Skeletal muscle tissue (tissue), 3 donors: ENCODE measurements at regions not wholly inside any gene's neighbourhood (a gene's known extent, or its start where the extent isn't known, plus 50 kb on each side); places are given as distances from the start of the nearest gene placed in this dataset.

ENCODE experiments used
- H3K27ac ChIP-seq: one replicate; pipeline ENCODE4 v1.7.0; 2013; ENCODE audit warnings: mild to moderate bottlenecking, low read depth, low read length, inconsistent platforms
- H3K27me3 ChIP-seq, 3 donors: one replicate each; pipeline ENCODE4 v1.7.0; 2013; ENCODE audit warnings: low read length in 3 of 3; ENCODE audit not compliant: control insufficient read depth in 3 of 3, insufficient read depth in 3 of 3
- H3K36me3 ChIP-seq, 3 donors: one replicate each; pipeline ENCODE4 v1.7.0; 2013; ENCODE audit warnings: low read length in 3 of 3; ENCODE audit not compliant: control insufficient read depth in 3 of 3, insufficient read depth in 3 of 3
- H3K4me1 ChIP-seq, 3 donors: one replicate each; pipeline ENCODE4 v1.7.0; 2013; ENCODE audit warnings: low read length in 3 of 3, mild to moderate bottlenecking in 3 of 3; ENCODE audit not compliant: control insufficient read depth in 3 of 3, insufficient read depth in 3 of 3
- H3K4me3 ChIP-seq, 3 donors: one replicate each; pipeline ENCODE4 v1.7.0; 2013; ENCODE audit warnings: low read length in 3 of 3
- H3K9ac ChIP-seq, 3 donors: one replicate each; pipeline ENCODE4 v1.7.0; 2013; ENCODE audit warnings: low read length in 3 of 3, mild to moderate bottlenecking in 3 of 3, moderate library complexity in 2 of 3, low read depth in 1 of 3
- H3K9me3 ChIP-seq, 3 donors: one replicate each; pipeline ENCODE4 v1.7.0; 2013; ENCODE audit warnings: low read length in 3 of 3; ENCODE audit not compliant: control insufficient read depth in 3 of 3
- donor health status: Osteomylitis.

GRCh38 chr18:75124551-75124950, 84.4 kb downstream of the PTGR3 start:
- Histone ChIP-seq H3K4me3 (no peak overlapping the region), H3K4me1 (peaks cover 3 to 26% (median 18%) of the 10 kb centered on the region in 3 donors), H3K27ac (no peak overlapping the region), H3K9me3 (peaks cover 0 to under 1% (median 0%) of the 10 kb centered on the region in 3 donors), H3K9ac (no peak overlapping the region), H3K27me3 (peaks cover 3 to 6% (median 4%) of the 10 kb centered on the region in 3 donors), H3K36me3 (no peaks in the 10 kb centered on the region)

GRCh38 chr18:75123113-75123512, 85.8 kb downstream of the PTGR3 start:
- H3K4me1 ChIP-seq = peaks cover 2 to 23% (median 15%) of the 10 kb centered on the region in 3 donors
- H3K4me3 ChIP-seq = no peak overlapping the region
- H3K27me3 ChIP-seq = peaks cover 3 to 6% (median 4%) of the 10 kb centered on the region in 3 donors
- no peak overlapping the region for H3K27ac ChIP-seq
- no peaks in the 10 kb centered on the region for H3K36me3 ChIP-seq
- no peak overlapping the region for H3K9ac ChIP-seq
- H3K9me3 ChIP-seq = peaks cover 0 to 2% (median 0%) of the 10 kb centered on the region in 3 donors

DNA sequence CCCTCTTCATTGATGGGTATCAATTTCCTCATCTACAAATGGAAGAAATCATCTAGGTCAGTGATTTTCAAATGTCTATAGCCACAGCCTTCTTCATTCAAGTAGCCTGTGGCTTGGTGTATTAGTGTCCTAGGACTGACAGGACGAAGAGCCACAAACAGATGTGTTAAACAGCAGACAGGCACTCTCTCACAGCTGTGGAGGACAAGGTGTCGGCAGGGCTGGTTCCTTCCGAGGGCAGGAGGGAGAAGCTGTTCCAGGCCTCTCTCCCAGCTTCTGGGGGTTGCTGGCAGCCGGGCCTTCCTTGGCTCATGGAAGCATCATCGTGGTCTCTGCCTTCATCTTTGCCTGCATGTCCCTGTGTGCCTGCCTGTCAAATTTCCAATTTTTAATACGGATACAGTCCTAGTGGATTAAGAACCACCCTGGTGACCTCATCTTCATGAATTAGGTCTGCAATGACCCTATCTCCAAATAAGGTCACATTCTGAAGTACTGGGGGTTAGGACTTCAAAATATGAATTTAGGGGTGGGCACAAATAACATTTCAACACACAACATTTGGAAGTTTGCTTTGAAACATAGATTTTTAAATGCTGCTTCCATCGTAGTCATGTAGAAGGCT, 86.5 kb downstream of the PTGR3 start:
- no peaks in the 10 kb centered on the region for H3K36me3 ChIP-seq
- H3K9ac ChIP-seq = no peak overlapping the region
- no peak overlapping the region for H3K27ac ChIP-seq
- H3K9me3 ChIP-seq = peaks cover 0 to 2% (median 0%) of the 10 kb centered on the region in 3 donors
- peaks cover 3 to 6% (median 4%) of the 10 kb centered on the region in 3 donors for H3K27me3 ChIP-seq
- peaks cover 0 to 16% (median 12%) of the 10 kb centered on the region in 3 donors for H3K4me1 ChIP-seq
- H3K4me3 ChIP-seq = no peak overlapping the region

GRCh38 chr18:75121266-75121665, 87.7 kb downstream of the PTGR3 start:
- H3K36me3 ChIP-seq = no peaks in the 10 kb centered on the region
- H3K4me1 ChIP-seq = peaks cover 0 to 15% (median 10%) of the 10 kb centered on the region in 3 donors
- H3K9ac ChIP-seq = no peak overlapping the region
- H3K27me3 ChIP-seq = peaks cover 3 to 12% (median 4%) of the 10 kb centered on the region in 3 donors
- H3K4me3 ChIP-seq = no peak overlapping the region
- peaks cover 0 to 2% (median 0%) of the 10 kb centered on the region in 3 donors for H3K9me3 ChIP-seq
- H3K27ac ChIP-seq = no peak overlapping the region

DNA sequence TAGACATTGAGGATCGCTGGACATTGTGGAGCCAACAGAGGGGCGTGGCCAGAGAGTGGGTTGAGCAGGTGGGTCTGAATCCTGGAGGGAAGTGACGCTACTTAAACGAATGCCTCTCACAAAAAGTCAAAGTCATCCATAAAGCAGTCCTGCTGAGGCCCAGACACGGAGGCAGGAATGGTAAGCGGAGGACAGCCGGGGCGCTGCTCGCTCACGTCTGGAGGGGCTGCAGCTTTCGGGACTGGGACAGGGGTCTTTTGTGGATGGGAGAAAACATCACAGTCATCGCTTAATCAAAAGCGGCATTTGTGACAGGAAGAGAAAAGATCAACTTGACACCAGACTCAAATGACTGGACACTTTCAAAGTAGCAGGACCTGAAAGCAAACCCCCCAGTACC, 88.4 kb downstream of the PTGR3 start:
- Histone ChIP-seq H3K9ac (no peak overlapping the region), H3K27ac (no peak overlapping the region), H3K4me1 (peaks cover 0 to 8% (median 4%) of the 10 kb centered on the region in 3 donors), H3K27me3 (peaks cover 3 to 15% (median 6%) of the 10 kb centered on the region in 3 donors), H3K9me3 (peaks cover 0 to 2% (median 0%) of the 10 kb centered on the region in 3 donors), H3K4me3 (no peak overlapping the region), H3K36me3 (no peaks in the 10 kb centered on the region)

DNA sequence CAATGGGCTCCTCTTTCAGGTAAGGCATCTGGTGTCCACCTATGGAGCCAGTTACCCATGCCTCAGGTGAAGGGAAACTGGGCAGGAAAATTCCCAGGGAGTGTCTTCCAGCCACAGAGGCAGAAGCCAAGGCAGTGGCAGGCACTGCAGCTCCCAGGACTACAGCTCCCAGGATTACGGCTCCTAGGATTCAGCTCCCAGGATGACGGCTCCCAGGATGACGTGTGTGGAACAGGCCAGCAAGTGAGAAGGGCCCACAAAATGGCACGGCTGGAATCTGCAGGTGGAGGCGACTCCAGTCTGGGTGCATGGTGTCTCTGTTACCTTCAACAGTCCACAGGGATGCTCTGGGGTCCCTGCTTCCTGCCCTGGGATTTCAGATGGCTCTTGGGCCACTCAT, 92.1 kb downstream of the PTGR3 start:
- H3K4me1 ChIP-seq = no peaks in the 10 kb centered on the region
- H3K36me3 ChIP-seq = no peaks in the 10 kb centered on the region
- H3K9ac ChIP-seq = no peak overlapping the region
- H3K27me3 ChIP-seq = peaks cover 4 to 13% (median 8%) of the 10 kb centered on the region in 3 donors
- no peak overlapping the region for H3K27ac ChIP-seq
- H3K9me3 ChIP-seq = peaks cover 0 to 2% (median 0%) of the 10 kb centered on the region in 3 donors
- H3K4me3 ChIP-seq = no peak overlapping the region

DNA sequence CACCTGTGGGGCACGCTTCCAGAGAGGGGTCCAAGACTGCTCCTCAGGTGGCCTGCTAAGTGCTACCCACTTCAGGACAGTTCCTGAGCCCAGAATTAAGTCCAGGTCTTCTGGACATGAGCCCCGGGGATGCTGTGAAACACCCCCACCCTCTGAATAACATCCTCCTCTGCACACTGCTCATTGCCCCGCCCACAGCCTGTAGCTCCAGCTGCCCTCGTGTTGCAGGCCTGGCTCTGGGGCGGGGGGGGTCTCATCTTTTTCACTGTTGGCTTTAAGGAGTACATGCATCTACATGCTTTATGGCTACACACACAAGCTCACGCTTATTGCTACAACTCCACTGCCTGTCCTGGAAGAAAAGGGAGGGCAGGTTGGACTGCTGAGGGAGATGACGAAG, 92.8 kb downstream of the PTGR3 start:
- Histone ChIP-seq H3K4me1 (no peaks in the 10 kb centered on the region), H3K9me3 (peaks cover 0 to 2% (median 0%) of the 10 kb centered on the region in 3 donors), H3K9ac (no peak overlapping the region), H3K27me3 (peaks cover 6 to 13% (median 8%) of the 10 kb centered on the region in 3 donors), H3K4me3 (no peak overlapping the region), H3K27ac (no peak overlapping the region), H3K36me3 (no peaks in the 10 kb centered on the region)

DNA sequence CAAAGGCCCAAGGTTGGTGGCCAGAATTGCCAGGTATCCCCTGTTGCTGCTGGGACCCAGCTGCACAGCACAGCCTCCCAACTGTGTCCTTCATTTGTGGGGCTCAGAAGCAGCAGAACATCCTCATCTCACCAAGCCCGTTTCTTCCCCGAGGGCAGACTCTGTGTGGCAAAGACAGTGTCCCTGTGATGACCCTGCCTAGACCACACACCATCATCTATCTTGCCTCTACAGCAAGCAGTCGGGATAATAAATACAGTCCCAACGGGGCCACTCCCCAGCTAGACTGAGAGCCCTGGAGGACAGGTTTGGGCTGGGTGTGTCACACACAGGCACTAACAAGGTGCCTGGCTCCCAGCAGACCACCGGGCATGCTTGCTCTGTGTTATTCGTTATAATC, 93.4 kb downstream of the PTGR3 start:
- Histone ChIP-seq H3K27me3 (peaks cover 6 to 13% (median 10%) of the 10 kb centered on the region in 3 donors), H3K9me3 (peaks cover 0 to 2% (median 0%) of the 10 kb centered on the region in 3 donors), H3K27ac (no peak overlapping the region), H3K36me3 (no peaks in the 10 kb centered on the region), H3K4me1 (no peaks in the 10 kb centered on the region), H3K9ac (no peak overlapping the region), H3K4me3 (no peak overlapping the region)
